SU-DHL-6 (cell line): ENCODE measurements at regions not wholly inside any gene's neighbourhood (a gene's known extent, or its start where the extent isn't known, plus 50 kb on each side); places are given as distances from the start of the nearest gene placed in this dataset.

ENCODE experiments used
- H2AFZ ChIP-seq: fragments of 200-600 bp; sonication (generic); 2 replicates; pipeline ENCODE4 v1.6.1; 2014; ENCODE audit warnings: low read depth, mild to moderate bottlenecking, moderate library complexity, mixed read lengths, antibody characterized with exemption, low read length; ENCODE audit not compliant: severe bottlenecking
- H3F3A ChIP-seq: fragments of 200-600 bp; shearing (Covaris generic); 2 replicates; pipeline ENCODE4 v1.6.0; 2016; ENCODE audit warnings: antibody characterized with exemption, mild to moderate bottlenecking; ENCODE audit not compliant: insufficient read depth
- H3K27ac ChIP-seq: fragments of 200-600 bp; sonication (generic); 2 replicates; pipeline ENCODE4 v1.5.1; 2016; ENCODE audit warnings: low read depth, mild to moderate bottlenecking, low read length, moderate library complexity, mixed read lengths
- H3K27me3 ChIP-seq: fragments of 200-600 bp; sonication (generic), shearing (Covaris generic); 2 replicates; pipeline ENCODE4 v1.6.0; 2014; ENCODE audit warnings: mild to moderate bottlenecking, low read length
- H3K36me3 ChIP-seq: fragments of 200-600 bp; sonication (generic); 2 replicates; pipeline ENCODE4 v1.6.1; 2014; ENCODE audit warnings: mild to moderate bottlenecking, low read length, mixed read lengths
- H3K4me2 ChIP-seq: fragments of 300-600, 200-600 bp; shearing (Covaris generic), sonication (generic); 2 replicates; pipeline ENCODE4 v1.6.0; 2014; ENCODE audit warnings: low read length, low read depth, mild to moderate bottlenecking; ENCODE audit not compliant: poor library complexity, severe bottlenecking
- H3K4me3 ChIP-seq: fragments of 200-600 bp; sonication (generic); 2 replicates; pipeline ENCODE4 v1.5.1; 2014; ENCODE audit warnings: antibody characterized with exemption, low read length, mild to moderate bottlenecking, mixed read lengths; ENCODE audit not compliant: insufficient read depth, poor library complexity, severe bottlenecking
- H3K79me2 ChIP-seq: fragments of 200-600 bp; sonication (generic); 2 replicates; pipeline ENCODE4 v1.6.1; 2014; ENCODE audit warnings: mild to moderate bottlenecking, low read length, moderate library complexity; ENCODE audit not compliant: insufficient read depth
- H3K9ac ChIP-seq: fragments of 200-600 bp; sonication (generic); 2 replicates; pipeline ENCODE4 v1.7.0; 2014; ENCODE audit warnings: mild to moderate bottlenecking, low read length
- H3K9me2 ChIP-seq: fragments of 200-600 bp; sonication (generic); replicated peaks from 2 replicates; pipeline ENCODE4 v1.6.1; 2014; ENCODE audit warnings: low read length; ENCODE audit not compliant: insufficient read depth
- H3K9me3 ChIP-seq: fragments of 200-600 bp; sonication (generic); 2 replicates; pipeline ENCODE4 v1.6.1; 2014; ENCODE audit warnings: low read length, mixed read lengths; ENCODE audit not compliant: insufficient read depth
- H4K20me1 ChIP-seq: fragments of 200-600 bp; sonication (generic); 2 replicates; pipeline ENCODE4 v1.6.1; 2014; ENCODE audit warnings: low read depth, mild to moderate bottlenecking, antibody characterized with exemption, low read length, moderate library complexity, mixed read lengths
- EZH2phosphoT487 ChIP-seq: fragments of 200-600 bp; sonication (generic), shearing (Covaris generic); conservative IDR thresholded peaks from 2 replicates; pipeline ENCODE4 v1.6.1; 2018; ENCODE audit warnings: mild to moderate bottlenecking, antibody characterized with exemption, low read length, moderate library complexity, mixed read lengths
- TF ChIP-seq, protein P1 (sequence below): fragments of 200-600 bp; sonication (generic); IDR thresholded peaks from one replicate; pipeline ENCODE4 v1.5.1; 2017; ENCODE audit warnings: antibody characterized with exemption, mild to moderate bottlenecking, low read length, moderate library complexity; ENCODE audit not compliant: insufficient read depth, poor library complexity, severe bottlenecking

DNA sequence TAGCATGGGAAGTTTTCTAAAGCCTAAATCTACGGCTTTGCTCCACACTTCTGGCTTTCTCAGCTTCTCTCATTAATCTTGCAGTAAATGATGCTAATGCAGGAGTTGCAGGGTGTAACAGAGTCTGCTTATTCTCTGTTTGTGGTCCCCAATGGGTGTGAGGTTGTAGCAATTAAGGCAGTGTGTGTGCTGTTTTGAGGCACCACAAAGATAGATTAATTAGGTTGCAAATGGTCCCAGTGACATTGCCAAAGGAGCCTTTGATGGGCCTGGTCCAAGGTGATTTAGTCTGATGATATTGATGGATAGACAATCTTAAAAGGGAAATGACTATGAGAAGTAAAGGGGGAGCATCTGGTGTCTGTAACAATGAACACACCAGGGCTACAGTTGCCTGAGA lies 1313.7 kb upstream of the CDH8 start:
- Histone ChIP-seq H3K9me3 (no peaks in the 10 kb centered on the region), H3K27ac (no peak overlapping the region), H3K79me2 (no peaks in the 10 kb centered on the region), H4K20me1 (no peaks in the 10 kb centered on the region), H3K9me2 (no peaks in the 10 kb centered on the region), H3K9ac (no peak overlapping the region), H3K4me3 (no peak overlapping the region), H3F3A (no peaks in the 10 kb centered on the region), H3K36me3 (no peaks in the 10 kb centered on the region), H2AFZ (no peak overlapping the region), H3K27me3 (no peaks in the 10 kb centered on the region), H3K4me2 (no peak overlapping the region)
- no peak for TF ChIP-seq EZH2phosphoT487
- TF ChIP-seq, protein P1, sequence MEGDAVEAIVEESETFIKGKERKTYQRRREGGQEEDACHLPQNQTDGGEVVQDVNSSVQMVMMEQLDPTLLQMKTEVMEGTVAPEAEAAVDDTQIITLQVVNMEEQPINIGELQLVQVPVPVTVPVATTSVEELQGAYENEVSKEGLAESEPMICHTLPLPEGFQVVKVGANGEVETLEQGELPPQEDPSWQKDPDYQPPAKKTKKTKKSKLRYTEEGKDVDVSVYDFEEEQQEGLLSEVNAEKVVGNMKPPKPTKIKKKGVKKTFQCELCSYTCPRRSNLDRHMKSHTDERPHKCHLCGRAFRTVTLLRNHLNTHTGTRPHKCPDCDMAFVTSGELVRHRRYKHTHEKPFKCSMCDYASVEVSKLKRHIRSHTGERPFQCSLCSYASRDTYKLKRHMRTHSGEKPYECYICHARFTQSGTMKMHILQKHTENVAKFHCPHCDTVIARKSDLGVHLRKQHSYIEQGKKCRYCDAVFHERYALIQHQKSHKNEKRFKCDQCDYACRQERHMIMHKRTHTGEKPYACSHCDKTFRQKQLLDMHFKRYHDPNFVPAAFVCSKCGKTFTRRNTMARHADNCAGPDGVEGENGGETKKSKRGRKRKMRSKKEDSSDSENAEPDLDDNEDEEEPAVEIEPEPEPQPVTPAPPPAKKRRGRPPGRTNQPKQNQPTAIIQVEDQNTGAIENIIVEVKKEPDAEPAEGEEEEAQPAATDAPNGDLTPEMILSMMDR: no peak

DNA sequence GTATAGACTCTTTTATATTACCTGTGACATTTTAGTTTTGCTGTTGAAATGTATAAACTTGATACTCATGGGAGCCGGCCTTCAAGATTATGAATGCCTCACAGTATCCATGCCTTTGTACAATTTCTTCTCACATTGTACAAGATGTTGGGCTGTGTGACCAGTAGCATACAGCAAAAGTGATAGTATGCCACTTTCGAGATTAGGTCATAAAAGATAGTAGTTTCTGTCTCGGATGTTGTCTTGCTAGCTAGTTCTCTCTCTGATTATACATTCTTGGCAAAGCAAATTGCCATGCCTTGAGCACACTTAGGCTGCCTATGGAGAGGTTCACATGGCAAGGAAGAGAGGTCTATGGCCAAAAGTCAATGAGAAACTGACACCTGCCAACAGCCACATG lies 1309.8 kb upstream of the CDH8 start:
- no peaks in the 10 kb centered on the region for H3K9me2 ChIP-seq
- no peak overlapping the region for H3K4me2 ChIP-seq
- no peaks in the 10 kb centered on the region for H3K9me3 ChIP-seq
- no peaks in the 10 kb centered on the region for H3F3A ChIP-seq
- no peaks in the 10 kb centered on the region for H3K27me3 ChIP-seq
- no peak overlapping the region for H3K4me3 ChIP-seq
- no peaks in the 10 kb centered on the region for H3K36me3 ChIP-seq
- H3K79me2 ChIP-seq: no peaks in the 10 kb centered on the region
- no peak overlapping the region for H3K9ac ChIP-seq
- no peak overlapping the region for H3K27ac ChIP-seq
- H4K20me1 ChIP-seq: no peaks in the 10 kb centered on the region
- H2AFZ ChIP-seq: no peak overlapping the region
- no peak for TF ChIP-seq EZH2phosphoT487
- TF ChIP-seq, protein P1: no peak

DNA sequence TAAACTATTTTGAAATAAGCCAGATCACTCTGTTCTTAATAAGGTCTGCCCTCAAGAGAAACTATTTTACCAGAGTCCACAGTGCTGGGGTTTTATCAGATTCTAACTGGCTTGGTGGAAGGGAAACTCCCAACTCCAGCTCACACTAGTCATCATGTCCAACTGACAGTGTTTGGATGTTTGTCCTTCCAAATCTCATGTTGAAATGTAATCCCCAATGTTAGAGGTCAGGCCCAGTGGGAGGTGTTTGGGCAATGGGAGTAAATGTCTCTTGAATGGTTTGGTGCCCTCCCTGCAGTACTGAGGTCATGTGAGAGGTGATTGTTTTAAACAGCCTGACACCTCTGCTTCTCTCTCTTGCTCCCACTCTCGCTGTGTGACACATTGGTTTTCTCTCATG lies 1301.0 kb upstream of the CDH8 start:
- Histone ChIP-seq H3K4me2 (no peak overlapping the region), H3K4me3 (no peak overlapping the region), H3K9me2 (no peaks in the 10 kb centered on the region)

More for the DNA sequence above, 1301.0 kb upstream of the CDH8 start:
- TF ChIP-seq, protein P1: no peak
- TF ChIP-seq EZH2phosphoT487: no peak
- no peaks in the 10 kb centered on the region for H3K9me3 ChIP-seq
- H3K27ac ChIP-seq: no peak overlapping the region
- H2AFZ ChIP-seq: no peak overlapping the region
- H3F3A ChIP-seq: no peaks in the 10 kb centered on the region
- H3K79me2 ChIP-seq: no peaks in the 10 kb centered on the region
- H3K9ac ChIP-seq: no peak overlapping the region
- no peaks in the 10 kb centered on the region for H3K36me3 ChIP-seq
- H4K20me1 ChIP-seq: no peaks in the 10 kb centered on the region
- no peaks in the 10 kb centered on the region for H3K27me3 ChIP-seq
